A549 (cell line): ENCODE measurements at regions not wholly inside any gene's neighbourhood (a gene's known extent, or its start where the extent isn't known, plus 50 kb on each side); places are given as distances from the start of the nearest gene placed in this dataset.

ENCODE experiments used
- ATAC-seq, 2 experiments: fragments of 200-7000 bp in 1 of 2; fragments of >200 bp in 1 of 2; cut with Nextera tagmentation in 1 of 2; cut with Tn5 transposase in 1 of 2; 3 replicates each; pipeline versions ENCODE4 v1.8.0 to v1.9.1; 2018 to 2020; ENCODE audit warnings: mild to moderate bottlenecking in 1 of 2, moderate library complexity in 1 of 2
- CTCF ChIA-PET: fragments of 300-600 bp; sonication (Branson Sonifier 250); formaldehyde crosslinking; extraction: SDS; loops from one replicate; lab custom pipeline; 2021; ENCODE audit warnings: antibody characterized with exemption, inconsistent platforms; lab: Yijun Ruan, JAX
- POLR2A ChIA-PET: fragments of 350-600 bp; formaldehyde crosslinking; extraction: SDS; loops from one replicate; lab custom pipeline; 2021; ENCODE audit warnings: antibody characterized with exemption, inconsistent platforms; lab: Yijun Ruan, JAX
- DNase-seq, 2 experiments: peaks; one replicate each; pipeline versions ENCODE4 v3.0.0 to v3.0.0-alpha.2; 2011 to 2016; ENCODE audit warnings: low read depth in 1 of 2, low spot score in 1 of 2
- FAIRE-seq: peaks from 2 replicates; lab custom pipeline; 2011; peaks lifted over from hg19 to GRCh38; lab: Jason Lieb, UNC
- H3K27ac ChIP-seq, 2 experiments: fragments of >200 bp; sonication (Bioruptor Twin); formaldehyde crosslinking; 3 replicates each; pipeline ENCODE4 v1.5.1; 2016 to 2017
- H3K4me1 ChIP-seq: fragments of >200 bp; sonication (Bioruptor Twin); formaldehyde crosslinking; 3 replicates; pipeline ENCODE4 v1.6.1; 2016
- H3K4me2 ChIP-seq: fragments of >200 bp; sonication (Bioruptor Twin); formaldehyde crosslinking; 3 replicates; pipeline ENCODE4 v1.6.1; 2016
- H3K4me3 ChIP-seq: fragments of >200 bp; sonication (Bioruptor Twin); formaldehyde crosslinking; 3 replicates; pipeline ENCODE4 v1.5.1; 2016
- H3K9me3 ChIP-seq: fragments of >200 bp; sonication (Bioruptor Twin); formaldehyde crosslinking; 3 replicates; pipeline ENCODE4 v1.6.1; 2016
- BHLHE40 ChIP-seq: IDR thresholded peaks from 2 replicates; pipeline ENCODE4 v1.6.1; 2012; ENCODE audit warnings: low read depth, low read length, inconsistent platforms
- CBX2 ChIP-seq: fragments of 200-600 bp; sonication (generic); IDR thresholded peaks from 2 replicates; pipeline ENCODE4 v1.6.1; 2016; ENCODE audit warnings: low read depth, mild to moderate bottlenecking, borderline replicate concordance
- CBX8 ChIP-seq: fragments of 200-600 bp; sonication (generic); IDR thresholded peaks from 2 replicates; pipeline ENCODE4 v1.6.1; 2016
- CEBPB ChIP-seq, 2 experiments: fragments of >200 bp in 1 of 2; sonication (Bioruptor Twin) in 1 of 2; formaldehyde crosslinking in 1 of 2; IDR thresholded peaks; 2 replicates each; pipeline ENCODE4 v1.6.1; 2012 to 2016
- CHD2 ChIP-seq: fragments of 150-350 bp; IDR thresholded peaks from 2 replicates; pipeline ENCODE4 v1.6.1; 2014; ENCODE audit warnings: low read length; ENCODE audit not compliant: partially characterized antibody
- CHD4 ChIP-seq: fragments of 200-600 bp; sonication (generic); IDR thresholded peaks from 2 replicates; pipeline ENCODE4 v1.6.1; 2016; ENCODE audit warnings: antibody characterized with exemption, mild to moderate bottlenecking, borderline replicate concordance
- E2F6 ChIP-seq: IDR thresholded peaks from 2 replicates; pipeline ENCODE4 v1.6.1; 2012; ENCODE audit warnings: low read depth, borderline replicate concordance
- ELK1 ChIP-seq: fragments of 150-350 bp; IDR thresholded peaks from 2 replicates; pipeline ENCODE4 v1.6.1; 2014; ENCODE audit warnings: low read depth, mild to moderate bottlenecking, low read length
- EP300 ChIP-seq, 2 experiments: fragments of >200 bp; sonication (Bioruptor Twin); formaldehyde crosslinking; IDR thresholded peaks; 2 replicates in 1 of 2; 3 replicates in 1 of 2; pipeline ENCODE4 v1.6.1; 2016 to 2017
- FOSB ChIP-seq: fragments of 250-450 bp; sonication (Bioruptor Pico); IDR thresholded peaks from 2 replicates; pipeline ENCODE4 v1.5.0; 2020; ENCODE audit warnings: mild to moderate bottlenecking, moderate library complexity
- FOSL2 ChIP-seq, 2 experiments: fragments of 450-650 bp in 1 of 2; fragments of >200 bp in 1 of 2; sonication (Bioruptor Twin) in 1 of 2; formaldehyde crosslinking; IDR thresholded peaks; 2 replicates each; pipeline versions ENCODE4 v1.5.0 to v1.6.1; 2016 to 2020; ENCODE audit warnings: mild to moderate bottlenecking in 1 of 2, moderate library complexity in 1 of 2
- GATA3 ChIP-seq: IDR thresholded peaks from 2 replicates; pipeline ENCODE4 v1.6.1; 2012; ENCODE audit warnings: borderline replicate concordance
- HDAC2 ChIP-seq: fragments of 200-600 bp; sonication (generic); IDR thresholded peaks from 2 replicates; pipeline ENCODE4 v1.6.1; 2016
- HMGXB4 ChIP-seq: fragments of 250-450 bp; sonication (Bioruptor Pico); IDR thresholded peaks from 2 replicates; pipeline ENCODE4 v1.5.0; 2021; ENCODE audit warnings: mild to moderate bottlenecking, moderate library complexity, borderline replicate concordance
- HOXA7 ChIP-seq: fragments of 250-450 bp; sonication (Bioruptor Pico); IDR thresholded peaks from 2 replicates; pipeline ENCODE4 v1.5.0; 2020; ENCODE audit warnings: mild to moderate bottlenecking, moderate library complexity
- JUN ChIP-seq, 2 experiments: fragments of >200 bp; sonication (Bioruptor Twin); formaldehyde crosslinking; IDR thresholded peaks; 2 replicates in 1 of 2; 3 replicates in 1 of 2; pipeline ENCODE4 v1.6.1; 2016 to 2017
- KDM1A ChIP-seq: fragments of 200-600 bp; sonication (generic); IDR thresholded peaks from 2 replicates; pipeline ENCODE4 v1.6.1; 2016; ENCODE audit warnings: low read depth, mild to moderate bottlenecking
- MAFK ChIP-seq: fragments of 450-650 bp; IDR thresholded peaks from 2 replicates; pipeline ENCODE4 v1.6.1; 2014; ENCODE audit not compliant: partially characterized antibody
- MAZ ChIP-seq: fragments of 150-350 bp; IDR thresholded peaks from 2 replicates; pipeline ENCODE4 v1.6.1; 2014; ENCODE audit warnings: antibody characterized with exemption, low read depth, low read length, borderline replicate concordance
- MYC ChIP-seq: IDR thresholded peaks from 2 replicates; pipeline ENCODE4 v1.6.1; 2012; ENCODE audit warnings: mild to moderate bottlenecking, inconsistent platforms, low read length, improper control_type of control experiment, borderline replicate concordance
- NFE2L2 ChIP-seq: fragments of 150-350 bp; conservative IDR thresholded peaks from 2 replicates; pipeline ENCODE4 v1.6.1; 2014; ENCODE audit warnings: low read length
- RAD21 ChIP-seq, 2 experiments: fragments of >200 bp in 1 of 2; sonication (Bioruptor Twin) in 1 of 2; formaldehyde crosslinking in 1 of 2; IDR thresholded peaks in 1 of 2; conservative IDR thresholded peaks in 1 of 2; 2 replicates in 1 of 2; 3 replicates in 1 of 2; pipeline ENCODE4 v1.6.1; 2012 to 2018; ENCODE audit warnings: inconsistent platforms in 1 of 2
- TP53 ChIP-seq: fragments of 250-450 bp; sonication (Bioruptor Pico); IDR thresholded peaks from 2 replicates; pipeline ENCODE4 v1.5.0; 2021; ENCODE audit warnings: mild to moderate bottlenecking, moderate library complexity
- ZFP36 ChIP-seq: fragments of 450-650 bp; IDR thresholded peaks from 2 replicates; pipeline ENCODE4 v1.6.1; 2014; ENCODE audit warnings: borderline replicate concordance; ENCODE audit not compliant: partially characterized antibody
- WGBS: methylation state at CpG from one replicate; pipeline ENCODE4 v1.1.6; 2017; ENCODE audit errors: missing lambda C conversion rate; 5-methylcytosine and 5-hydroxymethylcytosine counted together
- TF ChIP-seq, protein P1 (sequence below): IDR thresholded peaks from 2 replicates; pipeline ENCODE4 v1.6.1; 2012
- TF ChIP-seq, protein P2 (sequence below): fragments of 250-450 bp; sonication (Bioruptor Pico); IDR thresholded peaks from 2 replicates; pipeline ENCODE4 v1.5.0; 2020; ENCODE audit warnings: low read depth, mild to moderate bottlenecking, moderate library complexity

DNA sequence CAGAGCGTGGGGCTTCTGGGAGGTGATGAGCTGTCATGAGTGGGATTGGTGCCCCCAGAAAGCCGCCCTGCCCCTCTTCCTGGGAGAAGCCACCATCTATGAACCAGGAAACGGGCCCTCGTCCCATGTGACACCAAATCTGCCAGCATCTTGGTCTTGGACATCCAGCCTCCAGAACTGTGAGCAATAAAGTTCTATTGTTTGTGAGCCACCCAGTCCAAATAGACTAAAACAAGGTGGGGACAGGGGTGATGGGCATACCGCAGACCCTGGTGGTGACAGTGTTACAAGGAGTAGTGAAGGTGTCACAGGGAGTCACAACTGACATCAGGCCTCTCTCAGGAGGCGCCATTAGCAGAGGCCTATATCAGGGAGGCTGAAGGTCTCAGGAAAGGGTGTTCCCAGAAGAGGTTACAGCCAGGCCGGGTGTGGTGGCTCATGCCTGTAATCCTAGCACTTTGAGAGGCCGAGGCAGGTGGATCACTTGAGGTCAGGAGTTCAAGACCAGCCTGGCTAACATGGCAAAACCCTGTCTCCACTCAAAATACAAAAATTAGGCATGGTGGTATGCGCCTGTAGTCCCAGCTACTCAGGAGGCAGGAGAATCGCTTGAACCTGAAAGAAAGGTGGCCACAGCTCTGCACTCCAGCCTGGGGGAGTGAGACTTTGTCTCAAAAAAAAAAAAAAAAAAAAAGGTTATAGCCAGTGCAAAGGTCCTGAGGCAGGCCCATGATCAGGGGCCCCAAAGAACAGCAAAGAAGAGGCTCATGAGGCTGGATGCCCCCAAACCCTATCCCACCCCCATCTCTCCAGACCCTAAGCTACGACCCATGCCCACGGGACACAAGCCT is 53.0 kb downstream of the NCOR2 start:
- ChIA-PET POLR2A (no interaction called here), CTCF (no interaction called here)
- FAIRE-seq (no peak), DNase-seq (no peak), ATAC-seq (no peak)
- Histone ChIP-seq H3K4me2 (no peak overlapping the region), H3K4me1 (peaks cover 66% of the 10 kb centered on the region), H3K9me3 (no peaks in the 10 kb centered on the region), H3K27ac (peak overlapping the region in 1 of 2 experiments; percentile 86; a peak in 2 of 6 replicates), H3K4me3 (no peak overlapping the region)
- WGBS: 95% methylated on average over 12 of the region's 12 CpGs
- 0 out of 2 replicates have a peak, but pooled peaks have one; percentile 47 for TF ChIP-seq KDM1A
- no peak for TF ChIP-seq MAFK
- no peak for TF ChIP-seq CEBPB (IDR thresholded peaks at IDR 0.05)
- TF ChIP-seq CBX2: no peak

- H3K27ac ChIP-seq: peak overlapping the region; percentile 63 to 86
- ATAC-seq: no peak
- peak overlapping the region; percentile 73 for H3K4me2 ChIP-seq
- WGBS: 70% methylated on average over 7 of the region's 7 CpGs
- H3K4me3 ChIP-seq: no peak overlapping the region
- POLR2A ChIA-PET: interaction anchor here (1.0 kb wide), 1 partner anchor 125 kb away, joined by 4 read pairs; no protein-coding TSS in a partner anchor
- no peak for TF ChIP-seq CBX8
- 0 out of 2 replicates have a peak, but pooled peaks have one; percentile 59 for TF ChIP-seq CHD4
- no peak for TF ChIP-seq MAZ
- TF ChIP-seq ZFP36: peak; percentile 89
- TF ChIP-seq KDM1A: peak; percentile 79; the same call in 1 of the 2 replicates
- TF ChIP-seq, all 56 proteins: peak for 3
- Histone ChIP-seq H3K4me1 (peaks cover 66% of the 10 kb centered on the region), H3K9me3 (no peaks in the 10 kb centered on the region)
- no peak for FAIRE-seq
- CTCF ChIA-PET: interaction anchor here (1.5 kb wide), 1 partner anchor 259 kb away, joined by 4 read pairs; no protein-coding TSS in a partner anchor
- peak in 1 of 2 experiments; percentile 51 for DNase-seq
Observed at GRCh38 chr12:124513297-124513867, 54.0 kb downstream of the NCOR2 start.

DNA sequence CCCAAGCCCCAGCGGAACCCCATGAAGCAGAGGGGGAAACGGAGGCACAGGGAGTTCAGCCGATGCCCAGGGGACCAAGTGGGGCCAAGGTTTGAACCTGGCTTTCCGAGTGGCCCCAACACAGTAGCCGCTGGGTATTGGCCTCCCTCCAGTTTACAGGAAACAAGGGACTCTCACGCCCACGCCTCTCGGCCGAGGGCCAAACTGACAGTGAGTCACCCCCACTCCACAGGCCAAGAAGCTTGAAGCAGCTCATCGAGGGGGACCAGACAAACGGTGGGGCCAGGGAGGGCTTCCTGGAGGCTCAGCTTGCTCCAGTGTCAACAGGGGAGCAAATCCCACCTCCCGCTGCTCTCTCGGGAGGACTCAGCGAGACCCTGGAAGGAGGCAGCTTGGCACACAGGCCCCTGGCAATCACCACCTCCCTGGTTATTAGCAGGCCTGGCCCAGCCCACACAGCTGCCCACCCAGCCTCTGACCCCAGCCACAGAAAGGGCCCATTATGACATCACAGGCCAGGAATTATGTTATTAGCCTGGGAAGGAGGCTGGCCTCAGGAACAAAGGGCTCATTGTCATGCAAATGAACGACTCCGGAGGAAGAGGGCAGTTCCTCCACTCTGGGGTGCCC is 54.6 kb downstream of the NCOR2 start:
- ChIA-PET POLR2A (interaction anchor here (0.6 to 1.0 kb wide), 2 partner anchors 124 to 416 kb away, joined by 3 to 4 read pairs; no protein-coding TSS in a partner anchor), CTCF (interaction anchor here (1.5 kb wide), 1 partner anchor 259 kb away, joined by 4 read pairs; no protein-coding TSS in a partner anchor)
- DNase-seq: peak; percentile 75 to 84
- Histone ChIP-seq H3K4me3 (no peak overlapping the region), H3K4me2 (peak overlapping the region; percentile 73), H3K9me3 (no peaks in the 10 kb centered on the region), H3K4me1 (peaks cover 64% of the 10 kb centered on the region), H3K27ac (peak overlapping the region; percentile 63 to 86)
- whole genome bisulfite sequencing: 19% methylated on average over 11 of the region's 16 CpGs
- ATAC-seq: peak; percentile 55 to 58
- FAIRE-seq: no peak
- TF ChIP-seq, protein P1, sequence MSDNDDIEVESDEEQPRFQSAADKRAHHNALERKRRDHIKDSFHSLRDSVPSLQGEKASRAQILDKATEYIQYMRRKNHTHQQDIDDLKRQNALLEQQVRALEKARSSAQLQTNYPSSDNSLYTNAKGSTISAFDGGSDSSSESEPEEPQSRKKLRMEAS: peak; percentile 42
- no peak for TF ChIP-seq CHD2
- TF ChIP-seq HMGXB4 (CRISPR knock-in tag): no peak
- no peak for TF ChIP-seq HOXA7
- TF ChIP-seq ELK1: no peak
- no peak for TF ChIP-seq FOSB
- no peak for TF ChIP-seq JUN (IDR thresholded peaks at IDR 0.05)
- TF ChIP-seq, protein P2, sequence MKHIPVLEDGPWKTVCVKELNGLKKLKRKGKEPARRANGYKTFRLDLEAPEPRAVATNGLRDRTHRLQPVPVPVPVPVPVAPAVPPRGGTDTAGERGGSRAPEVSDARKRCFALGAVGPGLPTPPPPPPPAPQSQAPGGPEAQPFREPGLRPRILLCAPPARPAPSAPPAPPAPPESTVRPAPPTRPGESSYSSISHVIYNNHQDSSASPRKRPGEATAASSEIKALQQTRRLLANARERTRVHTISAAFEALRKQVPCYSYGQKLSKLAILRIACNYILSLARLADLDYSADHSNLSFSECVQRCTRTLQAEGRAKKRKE (CRISPR knock-in tag): no peak
- TF ChIP-seq TP53 (CRISPR knock-in tag): no peak
- TF ChIP-seq FOSL2 (IDR thresholded peaks at IDR 0.05): 0 out of 2 replicates have a peak, but pooled peaks have one; percentile 15
- TF ChIP-seq FOSL2 (CRISPR knock-in tag; IDR thresholded peaks at IDR 0.05): peak; percentile 79
- no peak for TF ChIP-seq MYC
- no peak for TF ChIP-seq HDAC2
- no peak for TF ChIP-seq NFE2L2
- TF ChIP-seq EP300 (IDR thresholded peaks at IDR 0.05): no peak; a peak in 1 of 5 replicates
- no peak; a peak in 1 of 5 replicates for TF ChIP-seq RAD21 (conservative IDR thresholded peaks at IDR 0.05 in 1 of 2, IDR thresholded peaks at IDR 0.05 in 1 of 2)
- TF ChIP-seq CBX8: no peak
- TF ChIP-seq BHLHE40: no peak
- TF ChIP-seq GATA3: peak; percentile 14; the same call in 1 of the 2 replicates
- TF ChIP-seq E2F6: no peak
